Breast epithelium (tissue), 4 donors: ENCODE measurements at regions not wholly inside any gene's neighbourhood (a gene's known extent, or its start where the extent isn't known, plus 50 kb on each side); places are given as distances from the start of the nearest gene placed in this dataset.

Source experiments
- DNase-seq, 2 donors: peaks; one replicate each; pipeline ENCODE4 v3.0.0-alpha.2; 2019; ENCODE audit warnings: low spot score in 2 of 2
- H3K27ac ChIP-seq, 2 donors: fragments of 200-600 bp; sonication (generic) in 1 of 2; one replicate each; pipeline ENCODE4 v1.5.1; 2016 to 2019; ENCODE audit warnings: mild to moderate bottlenecking in 1 of 2
- H3K27me3 ChIP-seq, 2 donors: fragments of 200-600 bp; sonication (generic) in 1 of 2; one replicate each; pipeline versions ENCODE4 v1.5.1 to v1.6.0; 2017 to 2019; ENCODE audit warnings: control low read depth in 1 of 2, mild to moderate bottlenecking in 1 of 2
- H3K36me3 ChIP-seq: fragments of 200-600 bp; one replicate; pipeline ENCODE4 v1.5.1; 2019
- H3K4me1 ChIP-seq, 2 donors: fragments of 200-600 bp; sonication (generic); one replicate each; pipeline ENCODE4 v1.5.1; 2016 to 2019; ENCODE audit warnings: control low read depth in 1 of 2
- H3K4me3 ChIP-seq, 3 donors: fragments of 200-600 bp; sonication (generic); 1 replicate in 2 of 3; 2 replicates in 1 of 3; pipeline ENCODE4 v1.5.1; 2016 to 2019; ENCODE audit warnings: mild to moderate bottlenecking in 3 of 3, moderate library complexity in 2 of 3
- H3K9me3 ChIP-seq, 2 donors: fragments of 200-600 bp; sonication (generic) in 1 of 2; one replicate each; pipeline ENCODE4 v1.5.1; 2016 to 2019; ENCODE audit warnings: control low read depth in 1 of 2
- CTCF ChIP-seq, 3 donors: fragments of 450-650 bp; IDR thresholded peaks; one replicate each; pipeline ENCODE4 v1.5.1; 2016 to 2017; ENCODE audit warnings: antibody characterized with exemption in 3 of 3, mild to moderate bottlenecking in 3 of 3, moderate library complexity in 3 of 3
- POLR2A ChIP-seq: fragments of 450-650 bp; IDR thresholded peaks from one replicate; pipeline ENCODE4 v1.6.1; 2016; ENCODE audit warnings: antibody characterized with exemption, mild to moderate bottlenecking, moderate library complexity
- POLR2AphosphoS5 ChIP-seq, 3 donors: sonication (generic); formaldehyde crosslinking; IDR thresholded peaks; one replicate each; pipeline ENCODE4 v1.6.1; 2017; ENCODE audit warnings: antibody characterized with exemption in 3 of 3
- intact Hi-C: fragments of 100-400 bp; cut with DNase I; formaldehyde crosslinking; loops from one replicate; pipeline ENCODE4 v1.15.1; 2023; ENCODE audit warnings: low total_unique reads

- H3K27me3 ChIP-seq, result peaks cover 0 to 71% of the 10 kb centered on the region in 2 donors
- no peaks in the 10 kb centered on the region for H3K36me3 ChIP-seq
- TF ChIP-seq CTCF (IDR thresholded peaks at IDR 0.05) (no peak), POLR2AphosphoS5 (IDR thresholded peaks at IDR 0.05) (no peak), POLR2A (no peak)
Observed at GRCh38 chr22:48098243-48098920, 1335.9 kb downstream of the TBC1D22A start.

DNA sequence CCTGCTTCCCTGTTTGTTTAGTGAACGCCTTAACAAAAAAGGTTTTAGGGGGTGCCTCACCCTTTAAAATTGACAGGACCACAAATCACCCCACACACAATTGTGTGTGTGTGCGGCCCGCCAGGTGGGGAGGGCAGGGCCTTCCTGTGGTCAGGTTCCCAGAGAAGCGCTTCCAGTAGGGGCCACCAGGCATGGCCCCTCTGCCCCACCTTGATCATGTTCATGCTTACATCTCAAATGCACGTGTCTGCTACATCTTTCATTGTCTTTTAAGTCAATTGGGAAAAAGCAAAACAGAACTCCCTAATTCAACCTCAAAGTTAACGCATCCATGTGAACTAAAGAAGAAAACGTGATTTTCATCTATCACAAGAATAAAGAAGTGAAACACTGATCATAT, 1335.3 kb downstream of the TBC1D22A start:
- TF ChIP-seq POLR2A (no peak), CTCF (IDR thresholded peaks at IDR 0.05) (no peak), POLR2AphosphoS5 (IDR thresholded peaks at IDR 0.05) (no peak)
- peak in 1 of 2 donors; percentile 25 for DNase-seq
- Histone ChIP-seq H3K4me1 (no peaks in the 10 kb centered on the region), H3K27me3 (peaks cover 0 to 66% of the 10 kb centered on the region in 2 donors), H3K9me3 (no peaks in the 10 kb centered on the region), H3K36me3 (no peaks in the 10 kb centered on the region), H3K4me3 (no peak overlapping the region), H3K27ac (no peak overlapping the region)
- intact Hi-C loops, result no loop called here

More at GRCh38 chr22:48098243-48098920, 1335.9 kb downstream of the TBC1D22A start:
- no peak overlapping the region for H3K27ac ChIP-seq
- intact Hi-C loops, result no loop called here
- no peaks in the 10 kb centered on the region for H3K9me3 ChIP-seq
- DNase-seq, result no peak
- no peaks in the 10 kb centered on the region for H3K4me1 ChIP-seq
- H3K4me3 ChIP-seq, result no peak overlapping the region

DNA sequence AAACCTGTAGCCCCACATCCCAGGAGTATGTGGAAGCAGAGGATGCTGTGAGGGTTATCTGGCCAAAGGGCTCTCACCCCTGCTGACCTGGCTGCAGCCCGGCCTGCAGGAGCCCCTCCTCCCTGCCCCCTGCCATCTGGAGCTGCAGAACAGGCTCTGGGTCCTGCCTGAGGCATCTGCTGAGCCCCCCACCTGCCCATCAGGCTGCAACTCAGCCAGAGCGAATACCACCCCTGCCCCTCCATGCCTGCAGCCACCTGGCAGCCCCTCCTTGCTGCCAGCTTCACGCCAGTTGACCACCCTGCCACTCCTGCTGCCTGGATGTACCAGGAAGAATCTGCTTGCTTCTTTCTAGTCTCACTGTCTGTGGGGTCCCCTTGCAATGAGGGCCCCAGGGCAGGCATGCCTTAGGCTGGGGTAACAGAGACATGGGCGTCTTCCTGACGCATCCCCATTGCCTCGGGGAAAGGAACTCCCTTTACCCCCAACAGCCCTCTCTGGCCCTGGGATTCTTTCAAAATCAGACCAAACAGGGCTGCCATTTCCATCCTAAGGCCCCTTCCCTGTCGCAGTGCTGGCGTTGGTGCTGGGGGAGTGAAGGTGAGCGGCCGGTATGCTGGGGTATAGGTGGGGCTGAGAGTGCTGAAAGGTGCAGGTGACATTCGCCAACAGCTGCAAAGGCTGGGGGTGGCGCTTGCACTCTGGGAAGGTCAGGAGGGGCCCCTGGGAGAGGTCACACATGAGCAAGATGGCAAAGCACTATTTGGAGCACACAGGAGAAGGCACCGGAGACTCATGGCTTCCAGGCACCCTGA, 1334.6 kb downstream of the TBC1D22A start:
- Histone ChIP-seq H3K27ac (no peak overlapping the region), H3K4me1 (no peaks in the 10 kb centered on the region), H3K27me3 (peaks cover 0 to 59% of the 10 kb centered on the region in 2 donors), H3K4me3 (no peak overlapping the region), H3K36me3 (no peaks in the 10 kb centered on the region), H3K9me3 (no peaks in the 10 kb centered on the region)
- TF ChIP-seq POLR2AphosphoS5 (IDR thresholded peaks at IDR 0.05) (no peak), CTCF (IDR thresholded peaks at IDR 0.05) (no peak), POLR2A (no peak)
- intact Hi-C loops, result no loop called here
- DNase-seq, result peak in 1 of 2 donors; percentile 30

DNA sequence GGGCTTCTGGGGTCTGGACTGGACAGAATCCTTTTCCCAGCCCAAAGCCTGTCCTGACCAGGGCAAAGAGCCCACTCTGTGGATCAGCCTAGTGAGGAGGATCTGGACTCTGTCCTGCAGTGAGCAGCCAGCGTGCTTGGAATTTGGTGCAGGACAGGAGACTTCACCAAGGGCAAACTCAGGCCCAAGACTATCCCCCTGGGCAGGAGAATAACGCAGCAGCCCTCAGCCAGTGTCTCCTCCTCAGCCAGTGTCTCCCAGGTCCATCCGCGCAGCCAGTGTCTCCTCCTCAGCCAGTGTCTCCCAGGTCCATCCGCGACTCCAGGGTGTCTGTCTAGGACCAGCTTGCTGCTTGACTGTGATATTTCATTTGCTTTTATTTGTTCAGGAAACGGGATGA, 1334.0 kb downstream of the TBC1D22A start:
- intact Hi-C loops, result no loop called here
- DNase-seq, result peak in 1 of 2 donors; percentile 38
- Histone ChIP-seq H3K4me1 (no peaks in the 10 kb centered on the region), H3K36me3 (no peaks in the 10 kb centered on the region), H3K27ac (no peak overlapping the region), H3K4me3 (no peak overlapping the region), H3K27me3 (peaks cover 0 to 52% of the 10 kb centered on the region in 2 donors), H3K9me3 (no peaks in the 10 kb centered on the region)
- TF ChIP-seq POLR2AphosphoS5 (IDR thresholded peaks at IDR 0.05) (no peak), POLR2A (no peak), CTCF (IDR thresholded peaks at IDR 0.05) (no peak)

GRCh38 chr22:48093981-48094380, 1331.5 kb downstream of the TBC1D22A start:
- H3K27me3 ChIP-seq, result peaks cover 0 to 28% of the 10 kb centered on the region in 2 donors
- no peak overlapping the region for H3K4me3 ChIP-seq
- no peak overlapping the region for H3K27ac ChIP-seq
- peaks cover 0 to 7% of the 10 kb centered on the region in 2 donors for H3K4me1 ChIP-seq
- TF ChIP-seq POLR2A, result no peak
- no peak for TF ChIP-seq CTCF (IDR thresholded peaks at IDR 0.05)
- TF ChIP-seq POLR2AphosphoS5 (IDR thresholded peaks at IDR 0.05), result no peak
- H3K9me3 ChIP-seq, result no peaks in the 10 kb centered on the region
- DNase-seq, result peak in 1 of 2 donors; percentile 19
- intact Hi-C loops, result no loop called here
- H3K36me3 ChIP-seq, result no peaks in the 10 kb centered on the region
